NCI-H510A treated with DMSO at 0.1 percent for 48 hours (cell line): ENCODE measurements at regions not wholly inside any gene's neighbourhood (a gene's known extent, or its start where the extent isn't known, plus 50 kb on each side); places are given as distances from the start of the nearest gene placed in this dataset.

ENCODE experiments used
- DNase-seq: peaks from one replicate; lab custom pipeline; 2025; lab: John Stamatoyannopoulos, UW

GRCh38 chr1:72827278-72827677 is 544.9 kb upstream of the NEGR1 start:
- no peak for DNase-seq

- DNase-seq, result no peak
Measured at GRCh38 chr1:72804541-72804940, 522.2 kb upstream of the NEGR1 start.

- no peak for DNase-seq
Measured at GRCh38 chr1:72781038-72781437, 498.7 kb upstream of the NEGR1 start.

GRCh38 chr1:72780212-72780611 is 497.9 kb upstream of the NEGR1 start:
- no peak for DNase-seq

- DNase-seq, result no peak
Measured at GRCh38 chr1:72777918-72778317, 495.6 kb upstream of the NEGR1 start.

- DNase-seq, result no peak
Measured at GRCh38 chr1:72763481-72763880, 481.1 kb upstream of the NEGR1 start.

- DNase-seq, result no peak
Measured at GRCh38 chr1:72759486-72759885, 477.1 kb upstream of the NEGR1 start.

GRCh38 chr1:72757843-72758242 is 475.5 kb upstream of the NEGR1 start:
- no peak for DNase-seq

- DNase-seq, result no peak
Measured at GRCh38 chr1:72745413-72745812, 463.1 kb upstream of the NEGR1 start.

GRCh38 chr1:72734415-72734814 is 452.1 kb upstream of the NEGR1 start:
- no peak for DNase-seq

GRCh38 chr1:72724951-72725861 is 442.9 kb upstream of the NEGR1 start:
- DNase-seq, result no peak

GRCh38 chr1:72705921-72706320 is 423.6 kb upstream of the NEGR1 start:
- no peak for DNase-seq

GRCh38 chr1:72704841-72705477 is 422.6 kb upstream of the NEGR1 start:
- no peak for DNase-seq

- DNase-seq, result no peak
Measured at GRCh38 chr1:72697410-72697809, 415.1 kb upstream of the NEGR1 start.

GRCh38 chr1:72693899-72694298 is 411.6 kb upstream of the NEGR1 start:
- no peak for DNase-seq

GRCh38 chr1:72693376-72693775 is 411.0 kb upstream of the NEGR1 start:
- no peak for DNase-seq

- no peak for DNase-seq
Measured at GRCh38 chr1:72690871-72691270, 408.5 kb upstream of the NEGR1 start.

GRCh38 chr1:72678683-72679082 is 396.3 kb upstream of the NEGR1 start:
- DNase-seq, result no peak

- DNase-seq, result no peak
Measured at GRCh38 chr1:72670902-72671301, 388.6 kb upstream of the NEGR1 start.

- DNase-seq, result no peak
Measured at GRCh38 chr1:72662918-72663317, 380.6 kb upstream of the NEGR1 start.

- no peak for DNase-seq
Measured at GRCh38 chr1:72650843-72651435, 368.6 kb upstream of the NEGR1 start.

GRCh38 chr1:72649991-72650390 is 367.7 kb upstream of the NEGR1 start:
- no peak for DNase-seq
